ENCODE measurements at regions not wholly inside any gene's neighbourhood (a gene's known extent, or its start where the extent isn't known, plus 50 kb on each side); places are given as distances from the start of the nearest gene placed in this dataset.

DNA sequence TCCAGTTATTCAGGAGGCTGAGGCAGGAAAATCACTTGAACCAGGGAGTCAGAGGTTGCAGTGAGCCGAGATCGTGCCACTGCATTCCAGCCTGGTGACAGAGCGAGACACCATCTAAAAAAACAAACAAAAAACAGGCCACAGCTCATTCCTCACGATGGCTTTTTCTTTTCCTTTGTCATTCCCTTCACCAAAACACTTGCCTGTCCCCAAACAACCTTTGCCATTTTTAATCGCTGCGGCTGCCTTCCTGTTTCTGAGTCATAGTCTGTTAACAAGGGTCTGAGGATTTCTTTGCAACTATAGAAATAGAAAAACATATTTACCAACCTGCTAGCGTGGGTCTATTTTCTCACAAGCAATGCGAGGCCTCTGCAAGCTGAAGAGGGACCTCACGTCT, 123.0 kb upstream of the FSTL4 start:
- Mint-ChIP-seq H3K4me3 (no peak overlapping the region), H3K36me3 (ENCODE audit: low read depth) (no peaks in the 10 kb centered on the region), H3K4me1 (no peaks in the 10 kb centered on the region), H3K9me3 (peaks cover 3% of the 10 kb centered on the region), H3K27ac (no peak overlapping the region), H3K27me3 (peaks cover 1% of the 10 kb centered on the region)
- DNase-seq (no peak), ATAC-seq (no peak)

DNA sequence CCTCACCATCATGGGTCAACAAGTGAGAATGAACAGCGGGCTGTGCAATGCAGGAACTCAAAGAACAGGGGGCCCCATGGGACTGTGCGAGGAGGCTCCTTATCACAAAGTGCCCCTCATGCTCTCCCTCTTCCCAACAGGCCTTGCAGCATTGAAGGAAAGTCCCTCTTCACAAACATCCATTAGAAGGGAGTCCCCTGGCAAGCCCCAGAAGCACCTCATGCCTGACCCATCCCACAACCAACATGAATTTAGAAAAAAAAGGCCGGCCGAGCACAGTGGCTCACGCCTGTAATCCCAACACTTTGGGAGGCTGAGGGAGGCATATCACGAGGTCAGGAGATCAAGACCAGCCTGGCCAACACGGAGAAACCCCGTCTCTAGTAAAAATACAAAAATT, 122.6 kb upstream of the FSTL4 start:
- Mint-ChIP-seq H3K9me3 (peaks cover 7% of the 10 kb centered on the region), H3K36me3 (ENCODE audit: low read depth) (no peaks in the 10 kb centered on the region), H3K4me3 (no peak overlapping the region), H3K4me1 (no peaks in the 10 kb centered on the region), H3K27ac (no peak overlapping the region), H3K27me3 (peaks cover 1% of the 10 kb centered on the region)
- DNase-seq (no peak), ATAC-seq (no peak)

DNA sequence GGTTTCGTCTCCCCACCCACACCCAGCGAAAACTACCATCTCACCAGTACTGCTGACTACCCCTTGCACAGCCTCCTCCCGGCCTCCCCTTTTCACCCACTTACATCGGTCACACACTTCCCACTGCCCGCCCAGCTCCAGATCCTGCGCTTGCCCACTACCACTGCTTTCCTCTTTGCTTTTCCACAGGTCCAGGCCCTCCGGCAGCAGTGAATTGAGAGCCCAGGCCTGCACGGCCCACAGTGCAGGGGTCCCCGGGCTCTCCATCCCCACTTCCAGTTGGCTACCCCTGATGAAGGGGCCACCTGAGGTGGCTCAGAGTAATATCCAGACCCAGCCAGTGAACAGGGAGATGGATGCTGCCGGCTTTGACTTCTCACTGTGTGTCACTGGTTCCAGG, 120.2 kb upstream of the FSTL4 start:
- Mint-ChIP-seq H3K27ac (no peak overlapping the region), H3K9me3 (peaks cover 9% of the 10 kb centered on the region), H3K27me3 (peaks cover 4% of the 10 kb centered on the region), H3K36me3 (ENCODE audit: low read depth) (no peaks in the 10 kb centered on the region), H3K4me1 (no peaks in the 10 kb centered on the region), H3K4me3 (no peak overlapping the region)
- ATAC-seq, result no peak
- no peak for DNase-seq

DNA sequence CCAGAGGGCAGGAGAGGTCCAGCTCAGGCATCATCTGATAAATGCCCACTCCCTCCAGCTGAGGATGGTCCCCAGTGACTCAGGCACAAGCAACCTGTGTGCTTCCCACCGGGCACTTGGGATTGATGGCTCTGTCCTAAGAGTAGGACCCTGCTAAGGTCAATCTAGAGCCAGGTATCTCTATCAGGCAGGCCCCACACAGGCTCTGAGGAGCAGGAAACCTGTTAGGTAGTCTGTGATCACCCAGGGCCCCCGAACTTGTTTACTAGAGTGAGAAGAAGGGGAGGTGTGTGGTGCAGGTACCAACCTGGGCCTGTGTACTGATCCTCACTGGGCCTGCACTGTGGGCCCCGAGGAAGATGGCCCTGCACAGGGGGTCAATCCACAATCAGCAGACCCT, 119.6 kb upstream of the FSTL4 start:
- Mint-ChIP-seq H3K4me3 (no peak overlapping the region), H3K27ac (no peak overlapping the region), H3K27me3 (peaks cover 4% of the 10 kb centered on the region), H3K4me1 (no peaks in the 10 kb centered on the region), H3K9me3 (peaks cover 9% of the 10 kb centered on the region), H3K36me3 (ENCODE audit: low read depth) (no peaks in the 10 kb centered on the region)
- DNase-seq (no peak), ATAC-seq (no peak)

DNA sequence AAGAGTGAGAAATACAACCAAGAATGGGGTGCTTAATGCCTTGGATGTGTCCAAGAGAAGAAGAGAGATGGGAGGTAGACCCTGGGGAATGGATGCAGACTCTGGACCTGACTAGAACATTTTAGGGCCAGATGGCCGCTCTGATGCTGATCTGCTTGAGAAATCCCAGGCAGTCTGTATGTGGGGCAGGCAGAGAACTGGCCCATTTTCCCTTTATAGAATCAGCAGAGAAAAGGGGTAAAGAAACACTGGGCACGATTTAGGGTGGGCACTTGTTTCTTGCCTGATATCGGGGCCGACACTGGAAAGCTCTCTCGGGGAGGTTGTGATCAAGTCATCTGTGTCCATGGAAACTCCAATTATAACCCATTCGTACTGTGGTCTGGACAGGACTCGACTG, 118.5 kb upstream of the FSTL4 start:
- ATAC-seq (no peak), DNase-seq (no peak)
- Mint-ChIP-seq H3K36me3 (ENCODE audit: low read depth) (no peaks in the 10 kb centered on the region), H3K27me3 (peaks cover 4% of the 10 kb centered on the region), H3K4me1 (no peaks in the 10 kb centered on the region), H3K9me3 (peaks cover 9% of the 10 kb centered on the region), H3K4me3 (no peak overlapping the region), H3K27ac (no peak overlapping the region)

DNA sequence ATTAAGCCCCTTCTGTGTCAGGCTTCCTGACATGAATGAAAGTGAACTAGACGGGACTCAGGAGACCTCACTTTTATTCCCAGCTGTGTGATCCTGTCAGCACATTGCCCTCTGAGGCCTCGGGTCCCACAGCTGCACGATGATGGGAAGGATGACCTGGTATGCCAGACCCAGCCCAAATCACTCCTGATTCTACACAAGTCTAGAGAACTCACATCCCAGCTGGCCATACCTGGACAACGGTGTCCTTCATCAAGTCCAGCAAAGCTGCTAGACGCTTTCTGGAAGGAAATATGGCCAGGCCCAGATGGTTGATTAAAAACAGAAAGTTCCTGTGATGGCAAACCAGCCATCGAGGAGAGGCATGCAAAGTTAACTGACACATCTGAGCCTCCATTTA, 118.0 kb upstream of the FSTL4 start:
- peaks cover 9% of the 10 kb centered on the region for H3K9me3 Mint-ChIP-seq
- H3K27me3 Mint-ChIP-seq, result peaks cover 4% of the 10 kb centered on the region
- no peaks in the 10 kb centered on the region for H3K4me1 Mint-ChIP-seq
- no peak for DNase-seq
- ATAC-seq, result no peak
- H3K36me3 Mint-ChIP-seq (ENCODE audit: low read depth), result no peaks in the 10 kb centered on the region
- no peak overlapping the region for H3K4me3 Mint-ChIP-seq
- H3K27ac Mint-ChIP-seq, result no peak overlapping the region

DNA sequence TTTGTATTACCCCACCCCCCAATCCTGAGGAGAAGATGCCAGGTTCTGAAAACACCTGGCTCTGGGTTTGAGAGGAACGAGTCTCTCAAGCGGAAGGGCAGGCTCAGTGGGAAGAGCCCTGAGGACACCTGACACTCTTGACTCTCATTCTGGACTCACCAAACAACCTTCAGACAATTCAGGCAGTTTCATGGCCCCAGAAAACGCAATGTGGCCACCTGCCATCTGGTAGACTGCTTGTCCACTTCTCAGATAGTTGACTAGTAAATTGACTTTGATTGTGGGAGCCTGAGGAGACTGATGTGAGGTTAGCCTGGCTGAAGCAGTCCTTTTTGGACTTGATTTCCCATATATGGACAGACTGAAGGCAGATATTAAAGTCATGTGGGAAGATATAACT, 117.5 kb upstream of the FSTL4 start:
- no peaks in the 10 kb centered on the region for H3K4me1 Mint-ChIP-seq
- H3K9me3 Mint-ChIP-seq, result peaks cover 9% of the 10 kb centered on the region
- no peak for ATAC-seq
- no peak overlapping the region for H3K27ac Mint-ChIP-seq
- H3K4me3 Mint-ChIP-seq, result no peak overlapping the region
- H3K36me3 Mint-ChIP-seq (ENCODE audit: low read depth), result no peaks in the 10 kb centered on the region
- DNase-seq, result no peak
- H3K27me3 Mint-ChIP-seq, result peaks cover 4% of the 10 kb centered on the region

DNA sequence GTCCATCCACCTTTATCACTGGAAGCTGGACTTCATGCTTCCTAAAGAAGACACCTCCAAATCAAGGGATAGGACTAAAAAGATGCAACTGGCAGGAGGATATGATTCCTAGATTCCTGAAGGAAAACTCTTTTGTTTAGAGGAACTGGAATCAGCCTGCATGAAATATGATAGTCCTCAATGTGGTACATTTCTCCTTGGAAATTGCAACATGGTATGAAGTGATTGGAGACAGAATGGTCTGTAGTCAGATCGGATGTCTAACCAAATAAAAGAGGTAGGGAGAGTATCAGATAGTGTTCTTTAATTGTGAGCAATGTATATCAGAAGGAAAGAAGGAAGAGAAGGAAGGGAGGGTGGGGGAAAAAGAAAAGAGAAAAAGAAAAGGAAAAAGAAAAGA, 116.1 kb upstream of the FSTL4 start:
- H3K36me3 Mint-ChIP-seq (ENCODE audit: low read depth), result no peaks in the 10 kb centered on the region
- DNase-seq, result no peak
- H3K27ac Mint-ChIP-seq, result no peak overlapping the region
- H3K9me3 Mint-ChIP-seq, result peaks cover 9% of the 10 kb centered on the region
- no peak overlapping the region for H3K4me3 Mint-ChIP-seq
- no peaks in the 10 kb centered on the region for H3K4me1 Mint-ChIP-seq
- no peak for ATAC-seq
- peaks cover 4% of the 10 kb centered on the region for H3K27me3 Mint-ChIP-seq

DNA sequence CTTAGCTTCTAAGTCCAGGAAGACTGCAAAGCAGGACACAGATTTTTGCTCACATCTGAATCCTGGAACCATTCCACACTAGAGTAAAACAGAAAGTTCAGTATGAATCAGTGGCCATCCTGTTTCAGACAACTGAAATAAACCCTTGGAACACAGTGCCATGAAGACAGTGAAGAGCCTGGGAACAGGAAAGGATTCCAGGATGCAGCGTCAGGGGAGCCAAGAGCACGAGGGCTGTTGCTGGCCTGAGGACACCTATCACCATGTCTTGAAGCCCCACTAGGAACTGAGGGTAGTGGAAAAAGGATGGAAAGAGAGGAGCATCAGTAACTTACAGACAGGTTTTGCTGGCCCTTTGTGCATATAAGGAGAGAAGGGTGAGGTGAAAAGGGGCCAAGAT, 115.3 kb upstream of the FSTL4 start:
- Mint-ChIP-seq H3K36me3 (ENCODE audit: low read depth) (no peaks in the 10 kb centered on the region), H3K27me3 (peaks cover 4% of the 10 kb centered on the region), H3K9me3 (peaks cover 10% of the 10 kb centered on the region), H3K4me1 (no peaks in the 10 kb centered on the region), H3K4me3 (no peak overlapping the region), H3K27ac (no peak overlapping the region)
- ATAC-seq, result no peak
- DNase-seq, result no peak

DNA sequence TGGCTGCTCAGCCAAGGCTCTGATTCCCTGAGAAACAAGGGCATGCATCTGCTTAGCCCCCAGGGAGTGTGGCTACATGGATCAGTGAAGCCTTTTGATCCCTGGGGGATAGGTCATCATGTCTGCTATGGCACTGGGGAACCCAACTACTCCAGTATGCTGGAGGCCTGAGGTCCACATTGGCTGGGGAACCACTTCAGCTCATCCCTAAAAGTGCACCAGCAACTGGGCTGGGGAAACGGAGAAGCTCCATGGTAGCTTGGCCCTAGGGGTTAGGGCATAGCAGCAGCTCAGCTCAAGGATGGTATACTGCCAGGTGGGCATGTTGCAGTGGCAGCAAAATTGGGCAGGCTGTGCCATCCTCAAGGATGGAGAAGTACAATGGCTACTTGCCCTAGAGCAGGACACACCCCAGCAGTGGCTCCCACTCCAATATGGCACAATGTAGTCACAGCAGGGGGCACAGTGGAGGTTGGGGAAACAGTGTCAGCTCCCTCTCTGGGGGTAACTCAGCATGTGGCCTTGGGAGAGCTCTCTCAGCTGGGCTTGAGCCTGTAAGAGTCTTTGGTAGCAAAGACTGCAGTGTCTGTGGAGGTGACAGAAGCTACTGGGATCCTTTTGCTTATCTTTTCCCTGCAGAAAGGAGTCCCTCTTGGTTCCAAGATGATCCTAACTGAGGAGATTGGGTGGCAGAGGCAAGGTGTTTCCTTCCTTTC, 111.5 kb upstream of the FSTL4 start:
- no peak overlapping the region for H3K27ac Mint-ChIP-seq
- peaks cover 24% of the 10 kb centered on the region for H3K9me3 Mint-ChIP-seq
- peaks cover 3% of the 10 kb centered on the region for H3K27me3 Mint-ChIP-seq
- H3K4me3 Mint-ChIP-seq, result no peak overlapping the region
- no peaks in the 10 kb centered on the region for H3K4me1 Mint-ChIP-seq
- H3K36me3 Mint-ChIP-seq (ENCODE audit: low read depth), result no peaks in the 10 kb centered on the region
- DNase-seq (no peak), ATAC-seq (no peak)

DNA sequence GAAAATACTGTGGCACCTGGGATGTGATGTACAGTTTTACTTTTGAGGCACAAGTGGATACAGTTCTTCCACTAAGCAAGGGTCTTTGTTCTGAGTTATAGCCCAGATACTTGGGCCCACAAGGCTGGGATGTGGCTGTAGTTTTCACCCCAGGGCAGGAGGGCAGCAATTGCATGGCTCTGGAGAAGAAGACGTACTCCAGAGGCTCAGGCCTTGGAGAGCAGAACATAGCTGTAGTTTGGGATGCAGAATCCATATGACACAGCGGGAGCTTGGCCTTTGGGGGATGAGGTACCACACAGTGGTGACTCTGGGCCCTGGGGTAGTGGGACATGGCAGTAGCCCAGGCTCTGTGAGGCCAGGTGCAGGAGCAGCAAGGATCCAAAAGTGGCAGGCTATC, 110.8 kb upstream of the FSTL4 start:
- Mint-ChIP-seq H3K27ac (no peak overlapping the region), H3K4me1 (no peaks in the 10 kb centered on the region), H3K27me3 (peaks cover 2% of the 10 kb centered on the region), H3K4me3 (no peak overlapping the region), H3K36me3 (ENCODE audit: low read depth) (no peaks in the 10 kb centered on the region), H3K9me3 (peaks cover 24% of the 10 kb centered on the region)
- no peak for DNase-seq
- ATAC-seq, result no peak

DNA sequence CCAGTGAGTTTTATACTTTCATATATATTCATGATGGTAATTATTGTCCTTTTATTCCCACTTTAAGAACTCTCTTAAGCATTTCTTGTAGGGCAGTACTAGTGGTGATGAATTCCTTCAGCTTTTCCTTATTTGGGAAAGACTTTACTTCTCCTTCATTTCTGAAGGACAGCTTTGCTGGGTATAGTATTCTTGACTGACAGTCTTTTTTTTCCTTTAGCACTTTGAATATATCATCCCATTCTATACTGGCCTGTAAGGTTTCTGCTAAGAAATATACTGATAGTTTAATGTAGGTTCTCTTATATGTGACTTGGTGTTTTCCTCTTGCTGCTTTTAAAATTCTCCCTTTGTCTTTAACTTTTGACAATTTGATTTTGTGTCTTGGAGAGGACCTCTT, 109.0 kb upstream of the FSTL4 start:
- Mint-ChIP-seq H3K27ac (no peak overlapping the region), H3K36me3 (ENCODE audit: low read depth) (no peaks in the 10 kb centered on the region), H3K4me3 (no peak overlapping the region), H3K4me1 (no peaks in the 10 kb centered on the region), H3K27me3 (peaks cover 4% of the 10 kb centered on the region), H3K9me3 (peaks cover 24% of the 10 kb centered on the region)
- DNase-seq, result no peak
- no peak for ATAC-seq

DNA sequence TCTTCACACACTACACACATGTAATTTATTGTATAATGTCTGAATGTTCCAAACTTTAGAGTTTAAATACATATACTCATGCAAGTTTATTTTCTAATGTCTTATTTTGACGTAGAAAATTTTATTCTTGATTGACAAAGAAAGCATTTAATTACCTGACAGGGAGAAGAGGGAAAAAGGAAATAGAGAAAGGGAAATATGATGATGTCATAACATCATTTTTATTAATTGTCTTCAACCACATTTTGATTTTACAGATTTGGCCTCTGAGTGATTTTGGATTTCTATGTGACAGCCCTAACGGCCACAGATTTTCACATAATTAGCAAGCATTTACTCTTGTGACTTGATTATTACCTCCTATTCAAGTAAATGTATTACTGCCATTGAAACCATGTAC, 106.1 kb upstream of the FSTL4 start:
- H3K4me1 Mint-ChIP-seq, result no peaks in the 10 kb centered on the region
- DNase-seq (no peak), ATAC-seq (no peak)
- H3K4me3 Mint-ChIP-seq, result no peak overlapping the region
- no peaks in the 10 kb centered on the region for H3K36me3 Mint-ChIP-seq (ENCODE audit: low read depth)
- H3K27me3 Mint-ChIP-seq, result peaks cover 8% of the 10 kb centered on the region
- H3K27ac Mint-ChIP-seq, result no peak overlapping the region
- H3K9me3 Mint-ChIP-seq, result peaks cover 24% of the 10 kb centered on the region

DNA sequence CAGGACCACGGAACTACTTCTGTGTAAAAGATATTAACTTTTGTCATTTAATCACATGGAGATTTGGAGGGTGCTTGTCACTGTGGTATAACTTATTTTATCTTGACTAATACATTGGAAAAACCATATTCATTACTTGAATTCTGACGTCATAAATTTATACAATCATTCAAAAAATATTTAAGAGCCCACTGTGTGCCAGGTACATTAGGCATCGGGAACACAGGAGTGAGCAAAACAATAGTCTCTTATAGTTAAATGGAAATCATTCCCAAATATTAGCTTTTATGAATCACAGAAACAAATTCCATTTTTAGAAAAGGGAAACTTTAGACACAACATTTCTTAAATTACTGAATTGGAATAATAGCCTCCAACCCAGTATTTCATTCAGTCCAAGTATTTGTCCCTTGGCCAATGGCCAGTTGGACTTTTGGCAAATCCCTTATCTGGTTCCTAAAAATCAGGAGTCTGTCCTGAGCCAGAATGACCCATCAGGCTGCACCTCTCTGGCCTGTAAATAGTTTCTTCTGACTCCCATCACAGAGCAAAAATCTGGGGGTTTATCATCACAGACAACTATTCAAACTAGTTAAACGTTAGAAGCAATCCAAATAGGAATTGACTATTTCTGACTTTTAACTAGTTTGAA, 104.3 kb upstream of the FSTL4 start:
- Mint-ChIP-seq H3K4me3 (no peak overlapping the region), H3K36me3 (ENCODE audit: low read depth) (no peaks in the 10 kb centered on the region), H3K27me3 (peaks cover 10% of the 10 kb centered on the region), H3K9me3 (peaks cover 13% of the 10 kb centered on the region), H3K4me1 (no peaks in the 10 kb centered on the region), H3K27ac (no peak overlapping the region)
- DNase-seq, result no peak
- ATAC-seq, result no peak

DNA sequence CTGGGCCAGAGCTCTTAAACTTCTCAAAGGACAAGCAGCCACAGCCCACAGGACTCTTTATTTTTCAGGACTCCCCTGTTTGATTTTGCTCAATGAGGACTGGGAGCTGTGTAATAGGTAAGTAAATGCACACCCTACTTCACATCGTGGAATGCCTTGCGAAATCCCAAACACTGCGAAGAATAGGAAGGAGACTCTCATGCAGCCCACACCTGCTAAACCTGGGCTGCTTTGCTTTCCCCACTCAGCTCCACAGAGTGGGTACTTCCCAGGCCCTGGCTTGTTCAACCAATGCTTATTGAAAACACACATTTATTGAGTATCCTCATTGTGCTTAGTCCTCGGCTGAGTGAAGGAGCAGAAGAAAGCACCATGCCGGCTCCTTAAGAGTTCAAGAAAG, 103.3 kb upstream of the FSTL4 start:
- Mint-ChIP-seq H3K36me3 (ENCODE audit: low read depth) (no peaks in the 10 kb centered on the region), H3K9me3 (peaks cover 3% of the 10 kb centered on the region), H3K27me3 (peaks cover 10% of the 10 kb centered on the region), H3K27ac (no peak overlapping the region), H3K4me1 (no peaks in the 10 kb centered on the region), H3K4me3 (no peak overlapping the region)
- ATAC-seq (no peak), DNase-seq (no peak)

DNA sequence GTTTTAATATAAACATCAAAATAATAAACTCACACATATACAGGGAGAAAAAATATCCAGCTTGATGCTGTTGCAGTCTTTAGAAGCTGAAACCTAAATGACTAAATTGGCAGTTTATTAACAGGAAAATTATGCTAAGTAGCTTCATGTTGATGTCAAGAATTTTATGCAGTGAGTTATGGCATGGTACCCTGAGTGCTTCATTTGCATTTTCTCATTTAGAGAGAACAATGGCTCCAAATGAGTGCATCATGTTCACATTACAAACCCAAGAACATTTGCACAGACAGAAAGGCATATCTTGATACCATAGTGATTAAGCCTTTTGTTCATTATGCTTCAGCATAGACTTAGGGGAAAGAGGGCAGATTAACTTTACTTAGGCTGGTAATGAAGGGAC, 102.9 kb upstream of the FSTL4 start:
- H3K27me3 Mint-ChIP-seq, result peaks cover 10% of the 10 kb centered on the region
- DNase-seq (no peak), ATAC-seq (no peak)
- H3K9me3 Mint-ChIP-seq, result no peaks in the 10 kb centered on the region
- no peaks in the 10 kb centered on the region for H3K4me1 Mint-ChIP-seq
- H3K36me3 Mint-ChIP-seq (ENCODE audit: low read depth), result no peaks in the 10 kb centered on the region
- H3K4me3 Mint-ChIP-seq, result no peak overlapping the region
- no peak overlapping the region for H3K27ac Mint-ChIP-seq

Data from activated naive CD8-positive, alpha-beta T cell treated with anti-CD3 and anti-CD28 coated beads, Interleukin-2, amount 50 U/mL, for 24 hours (primary cell).